HCT116 (cell line): ENCODE measurements at regions not wholly inside any gene's neighbourhood (a gene's known extent, or its start where the extent isn't known, plus 50 kb on each side); places are given as distances from the start of the nearest gene placed in this dataset.

Experiments
- ATAC-seq: fragments of 200-7000 bp; cut with Tn5 transposase; 2 replicates; pipeline ENCODE4 v1.9.1; 2020; ENCODE audit warnings: mild to moderate bottlenecking, moderate library complexity
- BruUV-seq: library from RNA; stranded (reverse); fragments of 400-500 nt; replicated peaks from 2 replicates; lab custom pipeline; 2021; lab: Mats Ljungman, UMichigan
- CTCF ChIA-PET: fragments of 300-600 bp; sonication (Branson Sonifier 250); formaldehyde crosslinking; loops from one replicate; lab custom pipeline; 2021; ENCODE audit warnings: antibody characterized with exemption; lab: Charles Lee
- POLR2A ChIA-PET: fragments of 300-600, 350-600 bp; sonication (Branson Sonifier 250); formaldehyde crosslinking; loops from one replicate; lab custom pipeline; 2021; ENCODE audit warnings: antibody characterized with exemption; lab: Charles Lee
- RAD21 ChIA-PET, 2 experiments: fragments of 300-600 bp; sonication (Branson Sonifier 250); formaldehyde crosslinking; loops; one replicate each; lab custom pipeline; 2023; ENCODE audit warnings: low total read pairs in 2 of 2; ENCODE audit not compliant: uncharacterized antibody in 2 of 2, unreplicated experiment in 2 of 2, low non-redundant PET in 1 of 2; lab: Charles Lee
- DNase-seq: peaks from one replicate; pipeline ENCODE4 v3.0.0-alpha.2; 2010; ENCODE audit warnings: low read depth, low spot score
- H2AFZ ChIP-seq: fragments of 200-600 bp; shearing (Covaris generic), sonication (generic); 2 replicates; pipeline ENCODE4 v1.6.1; 2017; ENCODE audit warnings: low read depth, mixed run types, mixed read lengths, antibody characterized with exemption, low read length; ENCODE audit not compliant: poor library complexity, severe bottlenecking
- H3K27ac ChIP-seq: 2 replicates; pipeline ENCODE4 v1.5.1; 2012; ENCODE audit warnings: low read depth, low read length
- H3K27me3 ChIP-seq: fragments of 200-600 bp; sonication (generic); 2 replicates; pipeline ENCODE4 v1.6.1; 2016; ENCODE audit warnings: mixed run types, low read length, mixed read lengths; ENCODE audit not compliant: insufficient read depth
- H3K36me3 ChIP-seq, 2 experiments: fragments of 200-500 bp in 1 of 2; fragments of 200-600 bp in 1 of 2; sonication (Bioruptor generic) in 1 of 2; sonication (generic) in 1 of 2; 2 replicates each; pipeline versions ENCODE4 v1.5.1 to v1.6.1; 2014 to 2016; ENCODE audit warnings: low read length in 2 of 2, inconsistent platforms in 1 of 2, mixed read lengths in 1 of 2, mixed run types in 1 of 2; ENCODE audit not compliant: insufficient read depth in 2 of 2, control insufficient read depth in 1 of 2
- H3K4me1 ChIP-seq, 2 experiments: fragments of 200-600 bp in 1 of 2; sonication (generic) in 1 of 2; 2 replicates each; pipeline versions ENCODE4 v1.5.1 to v1.6.1; 2012 to 2017; ENCODE audit warnings: low read length in 2 of 2, inconsistent platforms in 1 of 2, mild to moderate bottlenecking in 1 of 2, mixed read lengths in 1 of 2, mixed run types in 1 of 2, moderate library complexity in 1 of 2; ENCODE audit not compliant: insufficient read depth in 2 of 2, control insufficient read depth in 1 of 2
- H3K4me2 ChIP-seq: fragments of 200-600 bp; sonication (generic); 2 replicates; pipeline ENCODE4 v1.6.1; 2017; ENCODE audit warnings: mixed run types, low read length, mixed read lengths
- H3K4me3 ChIP-seq, 2 experiments: fragments of 200-600 bp in 1 of 2; sonication (generic) in 1 of 2; replicated peaks in 1 of 2; 2 replicates each; pipeline ENCODE4 v1.5.1; 2011 to 2016; ENCODE audit warnings: low read length in 2 of 2, control low read depth in 1 of 2, low read depth in 1 of 2, mild to moderate bottlenecking in 1 of 2, mixed read lengths in 1 of 2, mixed run types in 1 of 2
- H3K79me2 ChIP-seq: fragments of 200-600 bp; sonication (generic); 2 replicates; pipeline ENCODE4 v1.6.1; 2017; ENCODE audit warnings: mild to moderate bottlenecking, mixed run types, low read length, moderate library complexity, mixed read lengths; ENCODE audit not compliant: insufficient read depth
- H3K9ac ChIP-seq: fragments of 200-600 bp; sonication (generic); 2 replicates; pipeline ENCODE4 v1.6.1; 2016; ENCODE audit warnings: low read length, mixed read lengths
- H3K9me2 ChIP-seq: fragments of 200-600 bp; sonication (generic), shearing (Covaris generic); 2 replicates; pipeline ENCODE4 v1.6.1; 2017; ENCODE audit warnings: mixed run types, mild to moderate bottlenecking, moderate library complexity; ENCODE audit not compliant: insufficient read depth
- H3K9me3 ChIP-seq, 2 experiments: fragments of 200-500 bp in 1 of 2; fragments of 200-600 bp in 1 of 2; sonication (Bioruptor generic) in 1 of 2; sonication (generic) in 1 of 2; 2 replicates each; pipeline ENCODE4 v1.6.1; 2014 to 2017; ENCODE audit warnings: low read length in 2 of 2, mixed read lengths in 2 of 2, inconsistent platforms in 1 of 2, low read depth in 1 of 2, mild to moderate bottlenecking in 1 of 2, mixed run types in 1 of 2, moderate library complexity in 1 of 2; ENCODE audit not compliant: control insufficient read depth in 1 of 2, insufficient read depth in 1 of 2
- H4K20me1 ChIP-seq: fragments of 200-600 bp; sonication (generic), shearing (Covaris generic); 2 replicates; pipeline ENCODE4 v1.6.1; 2017; ENCODE audit warnings: mixed run types, mild to moderate bottlenecking, moderate library complexity; ENCODE audit not compliant: insufficient read depth
- ATF3 ChIP-seq: IDR thresholded peaks from 2 replicates; pipeline ENCODE4 v1.6.1; 2012
- CBX3 ChIP-seq: IDR thresholded peaks from 2 replicates; pipeline ENCODE4 v1.6.1; 2012; ENCODE audit warnings: low read depth
- CTCF ChIP-seq, 3 experiments: fragments of 200-600 bp in 1 of 3; sonication (generic) in 1 of 3; IDR thresholded peaks in 2 of 3; conservative IDR thresholded peaks in 1 of 3; 2 replicates each; pipeline ENCODE4 v1.5.1; 2012 to 2017; ENCODE audit warnings: low read depth in 2 of 3, low read length in 2 of 3, antibody characterized with exemption in 1 of 3, borderline replicate concordance in 1 of 3, control low read depth in 1 of 3, mild to moderate bottlenecking in 1 of 3, mixed read lengths in 1 of 3, mixed run types in 1 of 3, moderate library complexity in 1 of 3; ENCODE audit not compliant: insufficient read depth in 1 of 3
- EGR1 ChIP-seq: IDR thresholded peaks from 2 replicates; pipeline ENCODE4 v1.6.1; 2012; ENCODE audit warnings: low read depth
- ELF1 ChIP-seq: IDR thresholded peaks from 2 replicates; pipeline ENCODE4 v1.6.1; 2012; ENCODE audit warnings: low read depth, borderline replicate concordance
- EZH2 ChIP-seq: fragments of 200-600 bp; sonication (generic); IDR thresholded peaks from 2 replicates; pipeline ENCODE4 v1.6.1; 2017; ENCODE audit warnings: antibody characterized with exemption, mixed run types
- EZH2phosphoT487 ChIP-seq: fragments of 200-600 bp; IDR thresholded peaks from 2 replicates; pipeline ENCODE4 v1.6.1; 2018; ENCODE audit warnings: antibody characterized with exemption, borderline replicate concordance
- FOSL1 ChIP-seq: IDR thresholded peaks from 2 replicates; pipeline ENCODE4 v1.6.1; 2012; ENCODE audit warnings: low read depth
- JUND ChIP-seq: IDR thresholded peaks from 2 replicates; pipeline ENCODE4 v1.6.1; 2012
- MAX ChIP-seq: IDR thresholded peaks from 2 replicates; pipeline ENCODE4 v1.6.1; 2012
- POLR2A ChIP-seq: IDR thresholded peaks from 2 replicates; pipeline ENCODE4 v1.7.0; 2011; ENCODE audit warnings: borderline replicate concordance; ENCODE audit not compliant: insufficient read depth, insufficient read length; ENCODE audit errors: extremely low read depth
- POLR2AphosphoS5 ChIP-seq: IDR thresholded peaks from 2 replicates; pipeline ENCODE4 v1.6.1; 2011; ENCODE audit warnings: mild to moderate bottlenecking, low read depth, low read length, moderate library complexity
- SIN3A ChIP-seq: IDR thresholded peaks from 2 replicates; pipeline ENCODE4 v1.6.1; 2012; ENCODE audit warnings: low read depth
- SP1 ChIP-seq: IDR thresholded peaks from 2 replicates; pipeline ENCODE4 v1.6.1; 2012; ENCODE audit warnings: low read depth
- SRF ChIP-seq: IDR thresholded peaks from 2 replicates; pipeline ENCODE4 v1.6.1; 2012; ENCODE audit warnings: low read depth
- TCF7L2 ChIP-seq: IDR thresholded peaks from 2 replicates; pipeline ENCODE4 v1.7.0; 2011; ENCODE audit warnings: borderline replicate concordance, inconsistent platforms; ENCODE audit not compliant: insufficient read depth, insufficient read length; ENCODE audit errors: extremely low read depth
- ZBTB33 ChIP-seq: IDR thresholded peaks from 2 replicates; pipeline ENCODE4 v1.6.1; 2011; ENCODE audit warnings: mild to moderate bottlenecking, low read length, moderate library complexity; ENCODE audit not compliant: insufficient replicate concordance; ENCODE audit errors: extremely low read depth
- ZFX ChIP-seq: fragments of 450-650 bp; IDR thresholded peaks from 2 replicates; pipeline ENCODE4 v1.6.1; 2017
- intact Hi-C: fragments of 100-400 bp; cut with micrococcal nuclease; formaldehyde crosslinking; loops from 2 replicates; pipeline ENCODE4 v1.10.0; 2022

GRCh38 chr19:32196690-32197420 lies 148.6 kb upstream of the ZNF507 start:
- RAD21 ChIA-PET = no interaction called here
- H3K36me3 ChIP-seq = no peaks in the 10 kb centered on the region
- ATAC-seq = no peak
- no peak for TF ChIP-seq CBX3
- no peak for TF ChIP-seq POLR2A
- no peak for TF ChIP-seq SRF
- TF ChIP-seq EZH2 = no peak
- no peak for TF ChIP-seq ZBTB33
- no peak for TF ChIP-seq TCF7L2
- no peak for TF ChIP-seq JUND
- no peak for TF ChIP-seq ZFX
- TF ChIP-seq ATF3 = no peak
- TF ChIP-seq EGR1 = no peak
- TF ChIP-seq MAX = no peak
- no peak for TF ChIP-seq POLR2AphosphoS5
- TF ChIP-seq SP1 = no peak
- no peak for TF ChIP-seq SIN3A
- no peak for TF ChIP-seq ELF1
- TF ChIP-seq EZH2phosphoT487 = no peak
- TF ChIP-seq FOSL1 = no peak
- TF ChIP-seq CTCF (IDR thresholded peaks at IDR 0.05 in 2 of 3, conservative IDR thresholded peaks at IDR 0.05 in 1 of 3; ENCODE audit: borderline replicate concordance in 1 of 3, insufficient read depth in 1 of 3, low read depth in 2 of 3, low read length in 2 of 3) = no peak
- TF ChIP-seq, all 23 proteins: peak for 0
- no peak overlapping the region for H3K27ac ChIP-seq
- no TSS peak for BruUV-seq
- no peaks in the 10 kb centered on the region; a peak in 1 of 4 replicates for H3K9me3 ChIP-seq
- H3K79me2 ChIP-seq = no peaks in the 10 kb centered on the region
- CTCF ChIA-PET = no interaction called here
- no peak overlapping the region for H3K4me3 ChIP-seq
- no peaks in the 10 kb centered on the region for H3K4me1 ChIP-seq
- H3K9me2 ChIP-seq = no peaks in the 10 kb centered on the region
- DNase-seq = no peak
- no peaks in the 10 kb centered on the region for H4K20me1 ChIP-seq
- H3K9ac ChIP-seq = no peak overlapping the region
- intact Hi-C loops = no loop called here
- H2AFZ ChIP-seq = no peak overlapping the region
- H3K4me2 ChIP-seq = no peak overlapping the region
- no peaks in the 10 kb centered on the region for H3K27me3 ChIP-seq
- POLR2A ChIA-PET = no interaction called here
